K562 (cell line): ENCODE measurements at regions not wholly inside any gene's neighbourhood (a gene's known extent, or its start where the extent isn't known, plus 50 kb on each side); places are given as distances from the start of the nearest gene placed in this dataset.

Experiments used
- ATAC-seq: fragments of 200-7000 bp; cut with Tn5 transposase; 3 replicates; pipeline ENCODE4 v1.9.1; 2020; ENCODE audit warnings: moderate library complexity
- BruUV-seq: library from RNA; stranded (reverse); fragments of 400-500 nt; replicated peaks from 2 replicates; lab custom pipeline; 2021; lab: Mats Ljungman, UMichigan
- CTCF ChIA-PET: fragments of 300-600 bp; formaldehyde crosslinking; extraction: SDS; loops from one replicate; lab custom pipeline; 2021; ENCODE audit warnings: low intra/inter-chr PET ratio; lab: Yijun Ruan, JAX
- POLR2A ChIA-PET: fragments of 300-600, 350-650 bp; sonication (Branson Sonifier 250); formaldehyde crosslinking; extraction: SDS; loops from one replicate; lab custom pipeline; 2021; ENCODE audit warnings: antibody characterized with exemption, inconsistent platforms; lab: Yijun Ruan, JAX
- DNase-seq, 4 experiments: peaks; one replicate each; pipeline versions ENCODE4 v3.0.0 to v3.0.0-alpha.2; 2011 to 2018; ENCODE audit warnings: low spot score in 3 of 4, mixed read lengths in 3 of 4; ENCODE audit errors: extremely low read depth in 1 of 4
- FAIRE-seq: peaks from 2 replicates; lab custom pipeline; 2011; peaks lifted over from hg19 to GRCh38; lab: Jason Lieb, UNC
- H2AFZ ChIP-seq: 2 replicates; pipeline ENCODE4 v1.6.0; 2011; ENCODE audit warnings: low read depth, low read length, control low read depth, inconsistent platforms
- H3K27ac ChIP-seq: fragments of 200-600 bp; 3 replicates; pipeline ENCODE4 v1.8.0; 2011; ENCODE audit warnings: low read depth, mild to moderate bottlenecking, control low read depth, inconsistent platforms, low read length, moderate library complexity, mixed read lengths; ENCODE audit errors: extremely low read depth
- H3K27me3 ChIP-seq, 2 experiments: fragments of 300-600 bp in 1 of 2; 2 replicates in 1 of 2; 3 replicates in 1 of 2; pipeline versions ENCODE4 v1.6.0 to v1.8.0; 2011; ENCODE audit warnings: inconsistent platforms in 2 of 2, low read length in 2 of 2, mild to moderate bottlenecking in 1 of 2, mixed read lengths in 1 of 2, moderate library complexity in 1 of 2; ENCODE audit not compliant: control insufficient read depth in 2 of 2, insufficient read depth in 2 of 2
- H3K36me3 ChIP-seq: fragments of 300-600 bp; 3 replicates; pipeline ENCODE4 v1.8.0; 2011; ENCODE audit warnings: mild to moderate bottlenecking, low read length, inconsistent platforms; ENCODE audit not compliant: control insufficient read depth, insufficient read depth
- H3K4me1 ChIP-seq, 2 experiments: fragments of 200-600 bp in 1 of 2; replicated peaks in 1 of 2; 2 replicates in 1 of 2; 3 replicates in 1 of 2; pipeline versions ENCODE4 v1.5.1 to v1.8.0; 2011; ENCODE audit warnings: inconsistent platforms in 2 of 2, low read length in 2 of 2, mild to moderate bottlenecking in 1 of 2, mixed read lengths in 1 of 2, moderate library complexity in 1 of 2; ENCODE audit not compliant: control insufficient read depth in 2 of 2, insufficient read depth in 2 of 2
- H3K4me2 ChIP-seq: 2 replicates; pipeline ENCODE4 v1.6.1; 2011; ENCODE audit warnings: low read length, control low read depth, inconsistent platforms, mixed read lengths; ENCODE audit not compliant: insufficient read depth
- H3K4me3 ChIP-seq: fragments of 200-600 bp; sonication (generic), shearing (Covaris generic); 2 replicates; pipeline ENCODE4 v1.5.1; 2016; ENCODE audit warnings: control low read depth, inconsistent platforms
- H3K79me2 ChIP-seq: fragments of 200-600 bp; 3 replicates; pipeline ENCODE4 v1.8.0; 2011; ENCODE audit warnings: low read length, inconsistent platforms; ENCODE audit not compliant: control insufficient read depth, insufficient read depth
- H3K9ac ChIP-seq, 2 experiments: 2 replicates each; pipeline versions ENCODE4 v1.6.0 to v1.6.1; 2011; ENCODE audit warnings: low read depth in 2 of 2, low read length in 2 of 2, control low read depth in 1 of 2, inconsistent platforms in 1 of 2, mild to moderate bottlenecking in 1 of 2, mixed read lengths in 1 of 2; ENCODE audit not compliant: insufficient read depth in 1 of 2
- H3K9me1 ChIP-seq: one replicate; pipeline ENCODE4 v1.6.0; 2011; ENCODE audit warnings: inconsistent platforms, mild to moderate bottlenecking, low read length, moderate library complexity; ENCODE audit not compliant: control insufficient read depth, insufficient read depth
- H3K9me3 ChIP-seq: replicated peaks from 2 replicates; pipeline ENCODE4 v1.5.1; 2011; ENCODE audit warnings: low read depth, low read length, inconsistent platforms; ENCODE audit not compliant: control insufficient read depth, insufficient read depth
- H4K20me1 ChIP-seq: replicated peaks from 2 replicates; pipeline ENCODE4 v1.6.1; 2011; ENCODE audit warnings: low read length, inconsistent platforms, mixed read lengths; ENCODE audit not compliant: control insufficient read depth, insufficient read depth
- CEBPG ChIP-seq, 3 experiments: fragments of 200-800 bp in 1 of 3; sonication (Bioruptor generic) in 1 of 3; sonication (generic) in 1 of 3; formaldehyde crosslinking in 1 of 3; IDR thresholded peaks in 2 of 3; conservative IDR thresholded peaks in 1 of 3; 2 replicates each; pipeline versions ENCODE4 v1.6.1 to v1.8.0; 2016 to 2022; ENCODE audit warnings: missing compliant biosample characterization in 2 of 3, missing genetic modification characterization in 2 of 3, mild to moderate bottlenecking in 1 of 3, missing genetic modification reagents in 1 of 3
- PHF21A ChIP-seq: fragments of 450-650 bp; IDR thresholded peaks from 2 replicates; pipeline ENCODE4 v1.6.1; 2017; ENCODE audit warnings: low read depth, borderline replicate concordance
- RBM25 ChIP-seq: fragments of 200-400 bp; formaldehyde crosslinking; IDR thresholded peaks from 2 replicates; pipeline ENCODE4 v1.6.1; 2018; ENCODE audit warnings: low read length, low read depth, moderate library complexity; ENCODE audit not compliant: severe bottlenecking
- TBP ChIP-seq: optimal IDR thresholded peaks from 2 replicates; pipeline ENCODE3; 2011; ENCODE audit warnings: low read depth, low read length, improper control_type of control experiment
- ZNF133 ChIP-seq: fragments of 250-450 bp; sonication (Bioruptor Pico); IDR thresholded peaks from 2 replicates; pipeline ENCODE4 v1.4.0; 2020; ENCODE audit warnings: mild to moderate bottlenecking
- ZNF707 ChIP-seq: fragments of 250-450 bp; sonication (Bioruptor Pico); conservative IDR thresholded peaks from 2 replicates; pipeline ENCODE4 v1.8.0; 2022; ENCODE audit warnings: inconsistent platforms, mild to moderate bottlenecking, moderate library complexity
- WGBS: fragments of 100-300 bp; shearing (Covaris generic); methylation state at CpG from one replicate; pipeline ENCODE4 v1.1.6; 2016; ENCODE audit warnings: low coverage, mixed read lengths; ENCODE audit not compliant: insufficient coverage; ENCODE audit errors: missing lambda C conversion rate; 5-methylcytosine and 5-hydroxymethylcytosine counted together
- in situ Hi-C: fragments of 300-500 bp; cut with MboI; formaldehyde crosslinking; loops from 4 replicates; pipeline ENCODE4 v1.15.0; 2018; ENCODE audit warnings: inconsistent platforms, mixed read lengths
- intact Hi-C: fragments of 100-400 bp; cut with micrococcal nuclease; formaldehyde crosslinking; loops from 2 replicates; pipeline ENCODE4 v1.14.2; 2022
- TF ChIP-seq, protein P1 (sequence below), 2 experiments: fragments of 450-650 bp; conservative IDR thresholded peaks; 2 replicates each; pipeline ENCODE4 v1.6.1; 2017; ENCODE audit warnings: mild to moderate bottlenecking in 2 of 2, moderate library complexity in 2 of 2
- TF ChIP-seq, protein P2 (sequence below): fragments of 450-650 bp; IDR thresholded peaks from 2 replicates; pipeline ENCODE4 v1.6.1; 2016; ENCODE audit warnings: antibody characterized with exemption

- Histone ChIP-seq H3K4me1 (no peaks in the 10 kb centered on the region), H3K36me3 (no peaks in the 10 kb centered on the region), H3K27me3 (no peaks in the 10 kb centered on the region; a peak in 2 of 5 replicates), H3K9me3 (no peaks in the 10 kb centered on the region), H3K79me2 (no peaks in the 10 kb centered on the region), H3K4me2 (no peak overlapping the region), H3K9ac (no peak overlapping the region), H3K4me3 (no peak overlapping the region), H2AFZ (no peak overlapping the region), H4K20me1 (no peaks in the 10 kb centered on the region), H3K9me1 (no peaks in the 10 kb centered on the region), H3K27ac (no peak overlapping the region)
- ATAC-seq, result no peak
- CTCF ChIA-PET, result no interaction called here
- intact Hi-C loops (no loop called here), in situ Hi-C loops (loop anchor here (5.0 kb wide), 1 partner anchor 183 kb away; no protein-coding TSS in a partner anchor)
- WGBS, result 6% methylated on average over 5 of the region's 5 CpGs
- TF ChIP-seq RBM25, result no peak
- TF ChIP-seq, protein P1, sequence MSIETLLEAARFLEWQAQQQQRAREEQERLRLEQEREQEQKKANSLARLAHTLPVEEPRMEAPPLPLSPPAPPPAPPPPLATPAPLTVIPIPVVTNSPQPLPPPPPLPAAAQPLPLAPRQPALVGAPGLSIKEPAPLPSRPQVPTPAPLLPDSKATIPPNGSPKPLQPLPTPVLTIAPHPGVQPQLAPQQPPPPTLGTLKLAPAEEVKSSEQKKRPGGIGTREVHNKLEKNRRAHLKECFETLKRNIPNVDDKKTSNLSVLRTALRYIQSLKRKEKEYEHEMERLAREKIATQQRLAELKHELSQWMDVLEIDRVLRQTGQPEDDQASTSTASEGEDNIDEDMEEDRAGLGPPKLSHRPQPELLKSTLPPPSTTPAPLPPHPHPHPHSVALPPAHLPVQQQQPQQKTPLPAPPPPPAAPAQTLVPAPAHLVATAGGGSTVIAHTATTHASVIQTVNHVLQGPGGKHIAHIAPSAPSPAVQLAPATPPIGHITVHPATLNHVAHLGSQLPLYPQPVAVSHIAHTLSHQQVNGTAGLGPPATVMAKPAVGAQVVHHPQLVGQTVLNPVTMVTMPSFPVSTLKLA (conservative IDR thresholded peaks at IDR 0.05), result no peak
- TF ChIP-seq PHF21A, result no peak
- TF ChIP-seq, protein P2, sequence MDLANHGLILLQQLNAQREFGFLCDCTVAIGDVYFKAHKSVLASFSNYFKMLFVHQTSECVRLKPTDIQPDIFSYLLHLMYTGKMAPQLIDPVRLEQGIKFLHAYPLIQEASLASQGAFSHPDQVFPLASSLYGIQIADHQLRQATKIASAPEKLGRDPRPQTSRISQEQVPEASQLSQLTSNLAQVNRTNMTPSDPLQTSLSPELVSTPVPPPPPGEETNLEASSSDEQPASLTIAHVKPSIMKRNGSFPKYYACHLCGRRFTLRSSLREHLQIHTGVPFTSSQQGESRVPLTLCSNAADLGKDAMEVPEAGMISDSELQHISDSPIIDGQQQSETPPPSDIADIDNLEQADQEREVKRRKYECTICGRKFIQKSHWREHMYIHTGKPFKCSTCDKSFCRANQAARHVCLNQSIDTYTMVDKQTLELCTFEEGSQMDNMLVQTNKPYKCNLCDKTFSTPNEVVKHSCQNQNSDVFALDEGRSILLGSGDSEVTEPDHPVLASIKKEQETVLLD, result no peak
- TF ChIP-seq TBP, result no peak
- no peak for TF ChIP-seq ZNF133 (CRISPR knock-in tag)
- no peak for TF ChIP-seq CEBPG (CRISPR knock-in tag; IDR thresholded peaks at IDR 0.05)
- no peak for TF ChIP-seq CEBPG (tag; conservative IDR thresholded peaks at IDR 0.05 in 1 of 2, IDR thresholded peaks at IDR 0.05 in 1 of 2)
- no peak for TF ChIP-seq ZNF707
- POLR2A ChIA-PET, result interaction anchor here (1.1 kb wide), 1 partner anchor 10 kb away, joined by 3 read pairs; no protein-coding TSS in a partner anchor
- no peak for DNase-seq
- no peak for FAIRE-seq
- no TSS peak for BruUV-seq
Observed at GRCh38 chr10:86579883-86580520, 58.4 kb upstream of the WAPL start.
